ENCODE measurements at regions not wholly inside any gene's neighbourhood (a gene's known extent, or its start where the extent isn't known, plus 50 kb on each side); places are given as distances from the start of the nearest gene placed in this dataset.
"Not testable (repeated sequence)": the region's sequence is repeated elsewhere in the genome, so short reads cannot be mapped to it uniquely, and the experiment has no call there.

GRCh38 chr4:177494791-177495190, 52.6 kb upstream of the AGA start:
- ATAC-seq: no peak

DNA sequence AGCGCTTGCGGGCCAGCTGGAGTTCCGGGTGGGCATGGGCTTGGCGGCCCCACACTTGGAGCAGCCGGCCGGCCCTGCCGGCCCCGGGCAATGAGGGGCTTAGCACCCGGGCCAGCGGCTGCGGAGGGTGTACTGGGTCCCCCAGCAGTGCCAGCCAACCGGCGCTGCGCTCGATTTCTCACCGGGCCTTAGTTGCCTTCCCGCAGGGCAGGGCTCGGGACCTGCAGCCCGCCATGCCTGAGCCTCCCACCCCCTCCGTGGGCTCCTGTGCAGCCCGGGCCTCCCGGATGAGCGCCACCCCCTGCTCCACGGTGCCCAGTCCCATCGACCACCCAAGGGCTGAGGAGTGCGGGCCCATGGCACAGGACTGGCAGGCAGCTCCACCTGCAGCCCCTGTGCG, 53.4 kb upstream of the AGA start:
- not testable (repeated sequence) for ATAC-seq

DNA sequence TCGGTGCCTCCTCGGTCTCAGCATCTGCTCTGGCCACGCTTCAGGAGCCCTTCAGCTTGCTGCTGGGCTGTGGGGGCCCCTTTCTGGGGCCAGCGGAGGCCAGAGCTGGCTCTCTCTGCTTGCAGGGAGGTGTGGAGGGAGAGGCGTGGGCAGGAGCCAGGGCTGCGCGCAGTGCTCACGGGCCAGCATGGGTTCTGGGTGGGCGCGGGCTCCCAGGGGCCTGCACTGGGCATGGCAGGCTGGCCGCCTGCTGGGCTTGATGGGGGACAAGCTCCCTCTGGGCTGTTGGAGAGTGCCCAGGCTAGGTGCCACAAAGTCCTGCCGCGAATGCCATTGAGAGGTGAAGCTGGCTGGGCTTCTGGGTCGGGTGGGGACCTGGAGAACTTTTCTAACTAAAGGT, 57.3 kb upstream of the AGA start:
- ATAC-seq: no peak

DNA sequence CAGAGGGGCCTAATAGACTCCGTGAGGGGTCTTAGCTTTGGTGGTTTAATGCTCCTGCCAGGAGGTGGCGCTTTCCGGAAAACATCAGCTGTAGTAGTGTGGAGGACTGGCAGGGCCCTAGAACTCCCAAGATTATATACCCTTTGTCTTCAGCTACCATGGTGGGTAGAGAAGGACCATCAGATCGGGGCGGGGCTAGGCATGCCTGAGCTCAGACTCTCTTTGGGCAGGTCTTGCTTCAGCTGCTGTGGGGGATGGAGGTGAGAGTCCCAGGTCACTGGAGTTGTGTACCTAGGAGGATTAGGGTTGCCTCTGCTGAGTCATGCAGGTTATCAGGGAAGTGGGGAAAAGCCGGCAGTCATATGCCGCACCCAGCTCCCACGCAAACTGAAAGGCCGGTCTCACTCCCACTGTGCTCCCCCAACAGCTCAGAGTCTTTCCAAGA, 63.0 kb upstream of the AGA start:
- no peak for ATAC-seq

- ATAC-seq: no peak
These were observed 66.4 kb upstream of the AGA start for GRCh38 chr4:177508662-177509061.

DNA sequence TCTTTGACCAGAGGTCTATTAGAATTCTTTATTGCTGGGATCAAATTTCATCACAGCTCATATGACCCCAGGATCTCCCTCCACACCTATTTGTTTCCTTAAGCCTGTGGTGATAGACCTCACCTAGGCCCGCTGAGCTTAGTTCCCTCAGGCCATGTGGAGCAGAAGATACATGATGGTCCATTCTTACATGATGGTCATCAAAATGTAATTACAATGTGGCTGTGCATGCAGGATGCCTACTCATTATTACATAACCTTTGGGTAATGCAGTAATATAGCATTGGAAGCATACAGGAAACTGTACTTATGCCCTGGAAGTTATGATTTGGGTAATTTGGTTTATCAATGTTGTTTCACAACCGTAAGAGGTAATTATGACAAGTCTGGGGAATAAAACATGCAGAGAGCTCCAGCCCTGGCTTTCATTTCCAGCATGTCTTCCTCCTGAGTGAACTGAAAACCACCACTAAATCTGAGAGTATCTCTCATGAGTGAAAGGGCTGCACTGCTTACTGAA, 67.0 kb upstream of the AGA start:
- ATAC-seq: no peak

- no peak for ATAC-seq
These were observed 69.4 kb upstream of the AGA start for GRCh38 chr4:177511611-177512010.

DNA sequence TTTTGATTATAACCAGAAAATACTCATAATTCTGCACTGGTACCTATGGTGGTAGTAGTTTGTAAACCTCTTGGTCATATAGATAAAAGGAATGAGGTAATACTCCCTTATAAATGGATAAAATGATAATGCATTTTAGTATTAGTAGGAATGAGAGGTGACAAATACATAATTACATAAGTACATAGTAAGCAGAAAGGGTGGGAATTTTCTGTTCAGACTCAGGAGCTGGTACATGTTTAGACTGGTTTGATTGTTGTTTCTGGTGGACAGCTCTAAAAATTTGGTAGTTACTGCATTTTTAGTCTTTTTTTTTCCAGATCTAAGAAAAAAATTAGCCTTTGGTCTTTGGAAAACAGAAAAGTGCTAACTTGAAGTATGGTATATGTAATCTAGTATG, 70.4 kb upstream of the AGA start:
- ATAC-seq: no peak

DNA sequence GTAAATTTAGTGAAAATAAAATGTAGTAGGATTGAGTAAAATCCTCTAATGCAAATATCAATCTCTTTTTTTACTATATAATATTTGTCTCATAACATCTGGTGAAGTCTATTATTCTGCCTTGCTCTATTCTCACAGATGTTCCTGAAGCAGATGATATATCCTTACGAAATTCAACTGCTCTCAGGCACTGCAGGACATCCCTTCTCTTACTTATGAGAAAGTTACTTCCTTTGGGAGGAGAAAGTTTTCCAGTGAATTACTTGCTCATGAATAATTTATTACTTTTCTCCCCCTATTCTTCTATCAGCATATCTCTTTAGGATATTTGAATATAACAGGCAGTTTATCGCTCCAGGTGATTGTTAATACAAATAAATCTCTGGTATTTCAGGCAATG, 75.6 kb upstream of the AGA start:
- ATAC-seq: no peak

GRCh38 chr4:177519481-177520260, 77.4 kb upstream of the AGA start:
- ATAC-seq: no peak

DNA sequence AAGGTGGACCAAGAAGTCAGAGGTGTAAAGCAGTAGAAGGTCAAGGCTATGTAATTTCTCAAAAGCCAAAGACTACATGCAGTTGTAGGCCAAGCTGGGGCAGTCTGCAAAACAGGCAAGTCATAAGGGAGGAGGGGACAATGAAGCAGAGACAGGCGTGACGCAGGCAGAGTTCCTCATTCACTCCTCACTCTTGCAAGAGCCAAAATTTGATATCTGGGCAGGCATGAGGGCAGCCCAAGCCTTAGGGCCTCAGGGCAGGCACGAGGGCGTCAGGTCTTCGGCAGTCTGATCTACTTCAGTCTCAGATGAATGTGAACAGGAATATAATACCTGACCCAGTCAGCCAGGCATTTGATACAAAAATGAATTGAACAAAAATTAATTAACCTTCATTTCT, 86.4 kb upstream of the AGA start:
- ATAC-seq: no peak

DNA sequence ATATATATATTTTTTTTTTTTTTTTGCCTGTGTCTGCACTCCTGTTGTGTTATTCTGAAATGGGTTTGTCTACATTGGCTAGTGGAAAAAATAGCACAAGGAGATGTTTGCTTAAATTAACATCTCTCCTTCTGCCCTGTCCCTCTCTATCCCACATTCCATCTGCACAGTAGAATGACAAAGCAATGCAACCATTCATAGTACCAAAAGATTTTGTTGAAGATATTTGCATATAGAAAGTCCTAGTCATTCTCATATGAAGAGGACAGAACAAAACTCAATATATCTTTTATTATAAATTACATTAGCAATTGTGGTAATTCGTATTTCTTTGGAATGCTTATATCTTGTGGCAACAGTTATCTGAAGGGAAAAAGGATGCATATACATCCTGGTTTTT, 88.3 kb upstream of the AGA start:
- no peak for ATAC-seq

DNA sequence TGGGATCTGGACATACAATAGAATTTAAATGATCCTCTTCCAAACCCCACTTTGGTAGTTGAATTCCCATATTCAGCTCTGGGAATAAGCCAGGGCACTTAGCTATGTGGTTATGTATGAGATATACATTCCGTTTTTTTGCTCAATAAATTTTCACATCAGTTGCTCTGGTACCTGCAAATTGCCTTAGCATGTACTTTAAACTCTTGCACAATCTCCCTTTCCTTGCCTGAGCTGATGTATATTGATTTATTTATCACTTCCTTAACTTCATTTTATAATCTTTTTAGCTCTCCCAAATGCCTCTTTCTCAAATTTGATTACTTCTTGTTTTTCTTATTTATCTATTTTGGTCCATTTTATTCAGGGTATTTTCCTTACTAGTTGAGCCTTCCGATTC, 90.1 kb upstream of the AGA start:
- ATAC-seq: no peak

- not testable (repeated sequence) for ATAC-seq
These were observed 92.6 kb upstream of the AGA start for GRCh38 chr4:177534841-177535240.

GRCh38 chr4:177546745-177547144, 104.5 kb upstream of the AGA start:
- no peak for ATAC-seq

- ATAC-seq: no peak
These were observed 105.7 kb upstream of the AGA start for GRCh38 chr4:177547985-177548384.

DNA sequence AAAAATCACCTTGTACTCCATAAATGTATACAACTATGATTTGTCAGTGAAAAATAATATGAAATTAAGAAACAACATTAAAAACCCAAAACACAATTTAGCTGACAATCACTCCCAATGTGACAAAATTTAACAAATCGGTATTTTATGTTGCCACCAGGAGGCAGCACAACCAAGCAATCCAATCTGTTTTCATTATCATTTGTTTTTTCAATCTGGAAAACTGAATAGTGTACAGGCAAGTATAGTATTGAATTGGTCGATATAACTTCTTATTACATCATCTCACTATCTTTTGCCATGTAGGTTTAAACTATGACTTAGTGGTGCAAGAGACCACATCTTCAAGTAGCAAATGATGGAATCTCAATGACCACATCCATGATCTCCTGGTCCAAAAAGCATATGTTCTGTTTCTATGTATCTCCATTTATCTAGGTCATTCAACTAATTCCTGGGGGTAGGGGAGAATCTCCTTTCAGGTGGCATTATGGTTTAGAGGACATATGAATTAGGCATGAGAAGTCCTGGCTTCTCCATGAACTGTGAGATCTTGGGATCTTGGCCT, 112.9 kb upstream of the AGA start:
- no peak for ATAC-seq

DNA sequence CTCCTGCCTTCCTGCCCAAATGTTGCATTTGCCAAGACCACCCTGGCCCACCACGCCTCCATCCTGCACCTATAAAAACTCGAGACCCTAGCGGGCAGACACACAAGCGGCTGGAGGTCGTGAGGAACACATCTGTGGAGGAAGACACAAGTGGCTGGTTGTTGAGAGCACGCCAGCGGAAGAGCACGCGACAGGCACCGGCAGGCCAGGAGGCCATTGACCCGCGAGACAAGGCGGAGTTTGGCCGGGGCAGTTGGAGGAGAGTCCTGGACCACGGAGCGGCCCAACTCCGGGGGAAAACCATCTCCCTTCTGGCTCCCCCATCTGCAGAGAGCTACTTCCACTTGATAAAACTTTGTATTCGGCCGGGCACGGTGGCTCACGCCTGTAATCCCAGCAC, 115.2 kb upstream of the AGA start:
- no peak for ATAC-seq

DNA sequence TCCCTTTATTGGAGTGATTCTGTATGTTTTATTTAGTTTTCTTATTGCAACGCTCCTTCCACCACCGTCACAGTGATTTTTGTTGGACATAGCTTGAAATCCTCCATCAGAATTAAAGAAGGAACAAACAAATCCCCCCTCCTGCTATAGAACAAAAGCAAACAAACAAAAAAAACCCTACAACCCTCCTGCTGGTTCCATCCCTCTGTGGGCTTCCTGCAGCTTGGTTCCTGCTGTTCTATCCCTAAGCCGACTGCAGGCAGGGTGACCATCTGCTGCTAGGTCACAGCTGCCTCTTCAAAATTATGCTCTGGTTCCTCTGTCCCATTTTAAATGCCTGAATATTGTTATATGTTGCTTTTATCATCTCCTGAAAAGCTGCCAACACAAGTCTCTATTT, 116.8 kb upstream of the AGA start:
- ATAC-seq: no peak

DNA sequence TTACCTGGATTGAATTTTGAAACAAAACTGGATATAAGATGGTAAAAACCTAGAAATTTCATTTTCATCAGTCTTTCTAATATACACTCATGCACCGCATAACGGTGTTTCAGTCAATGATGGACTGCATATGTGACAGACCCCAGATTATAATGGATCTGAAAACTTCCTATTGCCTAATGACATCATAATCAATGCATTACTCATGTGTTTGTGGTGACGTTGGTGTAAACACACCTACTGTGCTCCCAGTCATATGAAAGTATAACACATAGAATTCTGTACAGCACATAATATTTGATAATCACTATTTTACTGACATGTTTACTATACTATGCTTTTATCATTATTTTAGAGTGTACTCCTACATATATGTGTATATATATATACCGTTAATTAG, 119.9 kb upstream of the AGA start:
- ATAC-seq: no peak

DNA sequence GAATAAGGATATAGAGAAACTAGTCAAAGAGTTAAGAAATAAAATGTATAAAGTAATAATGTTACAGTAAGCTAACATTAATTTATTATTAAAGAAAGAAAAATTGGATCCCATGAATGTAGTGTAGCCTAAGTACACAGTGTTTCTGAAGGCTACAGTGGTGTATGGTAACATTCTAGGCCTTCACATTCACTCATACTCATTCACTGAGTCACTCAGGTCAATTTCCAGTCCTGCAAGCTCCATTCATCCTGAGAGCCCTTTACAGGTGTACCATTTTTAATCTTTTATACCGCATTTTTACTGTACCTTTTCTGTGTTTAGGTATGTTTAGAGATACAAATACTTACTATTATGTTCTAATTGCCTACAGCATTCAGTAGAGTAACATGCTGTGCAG, 120.6 kb upstream of the AGA start:
- ATAC-seq: no peak

DNA sequence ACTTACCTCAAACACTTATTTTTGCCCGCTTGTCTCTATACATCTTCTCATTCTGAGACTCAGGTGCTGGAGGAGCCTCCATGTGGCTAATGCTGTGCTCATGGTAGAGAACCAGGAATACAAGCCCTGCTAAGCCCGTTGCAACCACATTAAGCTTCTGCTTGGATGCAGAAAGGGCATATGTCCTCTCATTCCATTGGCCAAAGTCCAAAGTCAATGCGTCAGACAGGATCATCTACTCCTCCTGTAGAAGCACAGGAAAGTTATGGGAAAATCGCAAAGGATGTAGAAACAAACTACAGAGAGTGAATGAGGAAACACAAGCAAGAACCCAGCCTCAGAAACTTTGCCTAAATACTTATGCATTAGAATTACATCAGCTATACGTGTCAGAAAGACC, 124.5 kb upstream of the AGA start:
- ATAC-seq: no peak

DNA sequence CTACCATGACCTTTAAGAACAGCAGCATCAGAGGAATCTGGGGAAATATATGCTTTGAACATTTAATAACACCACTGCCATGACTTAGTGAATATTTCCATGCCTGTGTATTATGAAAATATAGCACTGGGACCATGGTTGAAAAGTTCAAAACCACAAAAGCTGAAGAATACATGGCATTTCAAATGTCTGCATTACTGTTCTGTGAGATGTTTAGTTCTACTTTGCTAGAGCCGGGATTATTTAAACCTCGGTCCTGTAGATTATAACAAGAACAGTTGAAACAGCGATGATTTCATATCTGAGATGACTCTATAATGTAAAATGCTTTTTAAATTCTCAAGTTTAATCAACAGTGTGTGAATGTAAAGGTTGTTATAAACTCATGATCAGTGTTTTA, 126.7 kb upstream of the AGA start:
- ATAC-seq: no peak

GRCh38 chr4:177569434-177569833, 127.2 kb upstream of the AGA start:
- no peak for ATAC-seq

DNA sequence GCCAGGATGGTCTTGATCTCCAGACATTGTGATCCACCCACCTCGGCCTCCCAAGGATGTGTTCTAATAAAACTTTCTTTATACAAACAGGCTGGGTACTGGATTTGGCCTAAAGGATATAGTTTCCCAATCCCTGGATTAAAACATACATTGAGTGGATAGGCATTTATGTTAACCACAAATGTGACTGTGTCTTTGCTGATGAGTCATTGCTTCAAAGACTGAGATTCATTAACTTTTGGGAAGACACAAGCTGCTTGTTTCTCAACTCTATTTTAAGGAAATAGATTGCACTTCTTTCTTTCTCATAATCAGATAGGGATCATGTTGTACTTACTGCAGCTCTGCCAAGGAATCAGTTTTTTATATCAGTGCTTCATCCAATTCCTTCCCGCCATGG, 131.3 kb upstream of the AGA start:
- no peak for ATAC-seq

Measured in activated CD4-positive, CD25-positive, alpha-beta regulatory T cell treated with anti-CD3 and anti-CD28 coated beads, Interleukin-2, amount 50 U/mL, for 24 hours (primary cell).